NCI-H2081 treated with DMSO at 0.1 percent for 48 hours (cell line): ENCODE measurements at regions not wholly inside any gene's neighbourhood (a gene's known extent, or its start where the extent isn't known, plus 50 kb on each side); places are given as distances from the start of the nearest gene placed in this dataset.
"Not testable (repeated sequence)": the region's sequence is repeated elsewhere in the genome, so short reads cannot be mapped to it uniquely, and the experiment has no call there.

ENCODE experiments used
- DNase-seq: peaks from one replicate; lab custom pipeline; 2025; lab: John Stamatoyannopoulos, UW

DNA sequence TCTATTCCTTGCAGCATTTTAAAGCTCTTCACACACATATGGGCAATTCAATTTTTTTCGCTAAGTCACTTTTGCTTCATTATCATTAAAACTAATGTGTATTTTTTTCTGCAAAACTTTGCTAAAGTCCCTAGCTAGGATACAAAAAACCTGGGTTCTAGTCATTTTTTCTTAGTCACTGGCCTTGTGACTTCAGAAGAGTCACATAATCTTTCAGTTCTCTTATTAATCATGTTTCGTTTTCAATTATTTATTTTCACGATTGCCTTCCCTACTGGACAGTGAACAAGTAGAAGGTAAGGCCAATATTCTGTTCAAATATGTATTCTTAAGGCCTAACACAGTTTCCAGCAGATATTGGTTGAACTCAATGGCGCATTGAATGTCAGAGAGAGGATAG, 60.9 kb upstream of the CYRIA start:
- no peak for DNase-seq

DNA sequence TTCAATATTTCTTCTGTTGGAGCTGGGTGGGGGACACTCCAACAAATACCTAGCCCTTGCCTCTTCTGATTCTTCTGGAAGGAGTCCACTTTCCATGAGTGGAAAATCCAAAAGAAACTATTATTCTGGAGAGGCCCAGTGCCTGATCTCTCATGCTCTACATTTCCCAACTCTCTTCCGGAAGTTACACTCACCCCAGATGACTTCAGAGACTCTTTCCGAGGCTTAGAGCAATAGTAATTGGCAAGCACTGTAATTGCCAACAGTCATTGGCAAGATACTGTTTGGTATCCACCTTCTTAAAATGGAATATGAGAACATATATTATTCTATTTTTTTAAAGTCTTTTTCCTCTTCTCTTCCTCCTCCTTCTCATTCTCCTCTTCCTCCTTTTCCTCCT, 60.5 kb upstream of the CYRIA start:
- no peak for DNase-seq

DNA sequence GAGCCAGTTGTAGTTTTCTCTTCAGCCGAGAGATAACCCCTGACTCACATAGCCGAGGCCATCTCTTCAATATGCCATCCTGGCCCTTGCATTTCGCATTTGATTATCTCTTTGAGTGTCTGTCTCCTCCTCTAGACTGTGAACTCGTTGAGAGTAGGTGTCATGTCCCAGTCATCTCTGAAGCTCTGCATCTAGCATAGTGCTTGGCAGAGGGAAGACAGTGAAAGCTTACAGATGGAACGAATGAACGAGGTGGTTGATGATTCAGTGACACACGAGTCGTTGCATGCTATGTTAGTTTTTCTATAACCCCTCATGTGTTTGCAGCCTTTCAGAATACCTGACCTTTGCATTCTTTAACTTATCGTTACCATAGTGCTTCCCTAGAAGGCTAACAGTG, 59.9 kb upstream of the CYRIA start:
- DNase-seq = no peak

DNA sequence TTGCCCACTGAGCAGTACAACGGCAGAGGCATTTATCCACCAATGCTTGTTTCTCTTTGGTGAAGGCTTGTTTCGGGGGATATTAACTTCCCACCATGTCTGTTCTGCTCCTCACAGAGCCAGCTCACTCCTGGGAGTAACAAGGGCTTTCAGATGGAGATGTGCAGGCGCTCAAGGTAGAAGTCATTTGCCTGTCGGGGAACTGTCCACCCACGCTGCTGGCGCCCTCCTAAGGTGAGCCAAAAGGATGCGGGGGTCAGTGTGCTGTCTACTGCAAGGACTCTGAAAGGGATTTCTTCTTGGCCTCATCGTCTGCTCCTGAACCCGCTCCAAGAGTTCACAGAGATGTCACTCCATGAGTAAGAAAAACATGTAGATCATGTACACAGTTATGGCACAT, 57.0 kb upstream of the CYRIA start:
- DNase-seq = no peak

- no peak for DNase-seq
Measured at GRCh38 chr2:16722126-16722525, 56.5 kb upstream of the CYRIA start.

DNA sequence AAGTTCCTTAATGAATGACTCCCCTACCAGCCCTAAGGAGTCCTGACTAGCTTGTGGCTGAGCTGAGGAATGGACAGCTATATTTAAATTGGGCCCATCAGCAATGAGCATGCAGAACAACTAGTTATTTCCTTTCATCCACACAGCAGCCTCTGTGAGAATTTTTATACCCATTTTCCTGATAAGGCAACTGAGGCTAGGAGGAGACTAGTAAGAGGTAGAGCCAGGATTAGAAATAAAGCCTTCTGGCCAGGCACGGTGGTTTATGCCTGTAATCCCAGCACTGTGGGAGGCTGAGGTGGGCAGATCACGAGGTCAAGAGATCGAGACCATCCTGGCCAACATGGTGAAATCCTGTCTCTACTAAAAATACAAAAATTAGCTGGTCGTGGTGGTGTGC, 55.9 kb upstream of the CYRIA start:
- not testable (repeated sequence) for DNase-seq

- DNase-seq = not testable (repeated sequence)
Measured at GRCh38 chr2:16720737-16721136, 55.1 kb upstream of the CYRIA start.

- DNase-seq = no peak
Measured at GRCh38 chr2:16719485-16719808, 53.8 kb upstream of the CYRIA start.

DNA sequence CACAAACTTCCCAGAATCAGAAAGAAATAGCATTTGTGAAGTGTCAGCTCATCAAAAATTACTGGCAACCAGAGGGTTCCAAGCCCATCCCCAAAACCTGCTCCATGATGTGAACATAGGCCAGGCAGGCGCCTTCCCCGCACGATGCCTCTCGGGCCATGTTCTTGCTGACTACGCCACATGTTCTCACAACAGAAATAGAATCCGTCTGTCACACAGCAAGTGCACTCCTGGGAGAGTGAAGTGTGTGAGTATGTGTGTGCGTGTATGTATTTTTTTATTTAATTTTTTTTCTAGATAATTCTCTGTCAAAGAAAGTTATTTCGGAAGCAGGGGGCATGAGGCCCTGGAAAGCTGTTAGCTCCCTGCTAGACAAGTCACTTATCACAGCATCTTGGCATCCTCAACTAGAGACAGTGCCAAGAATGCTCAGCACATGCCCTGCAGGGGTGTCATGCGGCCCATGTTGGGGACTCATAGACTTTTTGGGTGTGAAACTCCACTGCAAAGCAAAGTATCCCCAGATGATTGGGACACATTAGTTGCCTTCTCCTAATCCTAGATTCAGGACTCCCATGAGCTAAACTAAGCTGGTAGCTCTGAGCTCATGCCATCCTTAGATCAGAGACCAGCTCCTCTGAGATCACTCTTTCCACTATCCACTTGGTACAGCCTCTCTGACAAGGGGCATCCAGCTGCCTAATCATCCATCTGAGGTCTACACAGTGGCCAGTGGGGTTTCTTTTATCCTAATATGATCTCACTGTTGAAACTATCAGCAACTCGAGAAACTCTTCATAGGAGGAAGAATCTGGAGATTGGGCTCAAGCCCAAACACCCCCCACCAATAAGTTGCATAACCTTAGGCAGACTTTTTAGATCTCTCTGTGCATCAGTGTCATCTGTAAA, 53.2 kb upstream of the CYRIA start:
- DNase-seq = no peak

- no peak for DNase-seq
Measured at GRCh38 chr2:16717477-16717876, 51.8 kb upstream of the CYRIA start.

- DNase-seq = no peak
Measured at GRCh38 chr2:16716944-16717343, 51.3 kb upstream of the CYRIA start.

DNA sequence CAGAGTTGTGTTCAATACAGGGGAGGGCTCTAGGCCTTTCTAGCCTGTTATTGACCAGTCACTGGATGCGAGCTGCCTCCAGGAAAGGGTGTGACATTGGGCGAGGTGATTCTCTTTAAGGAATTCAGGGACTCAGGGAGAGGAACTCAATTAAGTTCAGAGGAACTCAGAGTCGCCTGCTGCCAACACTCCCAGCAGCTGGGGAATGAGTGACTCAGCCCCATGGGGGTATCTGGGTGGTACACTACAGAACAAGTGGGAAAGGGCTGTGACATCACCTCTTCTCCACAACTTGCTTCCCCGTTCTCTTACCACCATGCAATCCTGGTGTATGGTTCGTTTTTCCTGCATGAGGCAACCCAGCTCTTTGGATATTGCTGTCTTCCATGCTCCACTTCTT, 50.4 kb upstream of the CYRIA start:
- DNase-seq = no peak
